HG02759 (cell line): ENCODE measurements at regions not wholly inside any gene's neighbourhood (a gene's known extent, or its start where the extent isn't known, plus 50 kb on each side); places are given as distances from the start of the nearest gene placed in this dataset.

Experiments used
- ATAC-seq: cut with Tn5 transposase; IDR thresholded peaks from one replicate; pipeline ENCODE4 v1.9.1; 2021; ENCODE audit warnings: mild to moderate bottlenecking, moderate library complexity; ENCODE audit not compliant: unreplicated experiment

DNA sequence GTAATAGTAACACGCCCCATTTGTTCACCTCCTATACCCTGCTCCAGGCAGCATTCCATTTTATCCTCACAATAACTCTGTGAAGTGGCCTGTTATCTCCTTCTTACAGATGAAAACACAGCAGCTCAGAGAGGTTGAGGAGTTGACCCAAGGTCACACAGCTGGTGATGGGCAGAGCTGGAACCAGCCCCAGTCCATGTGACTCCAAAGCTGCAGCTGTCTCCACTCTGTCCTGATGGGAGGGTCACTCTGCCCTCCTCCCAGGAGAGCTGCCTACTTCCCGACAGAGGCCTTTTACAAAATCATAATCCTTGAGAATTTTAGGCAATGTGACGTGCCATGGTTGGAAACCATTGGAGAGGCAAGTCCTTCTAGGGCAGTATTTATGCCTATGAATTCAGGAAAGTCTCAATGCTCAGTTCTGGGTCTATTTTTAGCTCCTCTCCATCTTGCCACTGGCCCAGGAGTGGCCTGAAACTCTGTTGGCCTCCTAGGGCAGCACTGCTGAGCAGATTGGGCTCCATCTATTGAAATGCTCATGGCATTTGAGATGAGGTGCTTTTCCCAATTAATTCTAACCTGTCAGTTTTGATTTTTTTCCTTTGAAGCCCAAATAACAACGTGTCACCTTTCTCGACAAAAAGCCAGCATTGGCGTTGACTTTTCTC is 50.1 kb upstream of the KCNK12 start:
- no peak for ATAC-seq
